ENCODE measurements at regions not wholly inside any gene's neighbourhood (a gene's known extent, or its start where the extent isn't known, plus 50 kb on each side); places are given as distances from the start of the nearest gene placed in this dataset.

DNA sequence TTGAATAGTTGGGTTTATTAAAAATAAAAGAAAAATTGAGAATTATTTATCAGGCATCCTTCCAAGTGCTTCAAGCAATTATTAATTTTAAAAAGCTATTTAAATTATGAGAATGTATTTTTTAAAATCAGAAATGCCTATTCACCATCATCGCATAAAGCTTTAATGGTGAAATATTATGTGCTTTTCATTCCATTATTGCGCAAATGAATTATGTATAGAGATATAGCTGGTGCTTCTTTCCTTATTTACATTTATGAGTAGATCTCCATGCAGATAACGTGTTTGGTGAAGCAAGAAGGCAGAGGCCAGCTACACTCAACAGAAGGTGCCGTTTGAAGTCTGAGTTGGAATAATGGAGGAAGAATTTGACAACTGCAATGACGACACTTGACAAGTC, 549.1 kb upstream of the DPP6 start:
- TF ChIP-seq EZH2 (IDR thresholded peaks at IDR 0.05; ENCODE audit: borderline replicate concordance, low read depth, low read length, poor library complexity, severe bottlenecking), result no peak
- TF ChIP-seq, protein P1, sequence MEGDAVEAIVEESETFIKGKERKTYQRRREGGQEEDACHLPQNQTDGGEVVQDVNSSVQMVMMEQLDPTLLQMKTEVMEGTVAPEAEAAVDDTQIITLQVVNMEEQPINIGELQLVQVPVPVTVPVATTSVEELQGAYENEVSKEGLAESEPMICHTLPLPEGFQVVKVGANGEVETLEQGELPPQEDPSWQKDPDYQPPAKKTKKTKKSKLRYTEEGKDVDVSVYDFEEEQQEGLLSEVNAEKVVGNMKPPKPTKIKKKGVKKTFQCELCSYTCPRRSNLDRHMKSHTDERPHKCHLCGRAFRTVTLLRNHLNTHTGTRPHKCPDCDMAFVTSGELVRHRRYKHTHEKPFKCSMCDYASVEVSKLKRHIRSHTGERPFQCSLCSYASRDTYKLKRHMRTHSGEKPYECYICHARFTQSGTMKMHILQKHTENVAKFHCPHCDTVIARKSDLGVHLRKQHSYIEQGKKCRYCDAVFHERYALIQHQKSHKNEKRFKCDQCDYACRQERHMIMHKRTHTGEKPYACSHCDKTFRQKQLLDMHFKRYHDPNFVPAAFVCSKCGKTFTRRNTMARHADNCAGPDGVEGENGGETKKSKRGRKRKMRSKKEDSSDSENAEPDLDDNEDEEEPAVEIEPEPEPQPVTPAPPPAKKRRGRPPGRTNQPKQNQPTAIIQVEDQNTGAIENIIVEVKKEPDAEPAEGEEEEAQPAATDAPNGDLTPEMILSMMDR (conservative IDR thresholded peaks at IDR 0.05; ENCODE audit: low read depth, low read length), result no peak
- H3K27ac ChIP-seq (ENCODE audit: low read depth, low read length, poor library complexity, severe bottlenecking), result no peak overlapping the region
- H3K9me3 ChIP-seq (ENCODE audit: low read depth, low read length, poor library complexity, severe bottlenecking), result peaks cover 9% of the 10 kb centered on the region
- intact Hi-C loops (cut with micrococcal nuclease; ENCODE audit: unreplicated experiment), result no loop called here
- no peaks in the 10 kb centered on the region for H3K27me3 ChIP-seq (replicated peaks; ENCODE audit: insufficient read depth, low read depth, low read length, poor library complexity)
- no peak overlapping the region for H3K4me3 ChIP-seq (ENCODE audit: low read depth, low read length, poor library complexity, severe bottlenecking)
- DNase-seq (ENCODE audit: low spot score), result no peak
- ChIA-PET POLR2A (ENCODE audit: low non-redundant PET) (no interaction called here), CTCF (no interaction called here)
- H3K4me1 ChIP-seq (ENCODE audit: insufficient read depth, low read length, poor library complexity, severe bottlenecking), result no peaks in the 10 kb centered on the region
- no peaks in the 10 kb centered on the region for H3K36me3 ChIP-seq (ENCODE audit: insufficient read depth, low read length, poor library complexity, severe bottlenecking)
- BruUV-seq (replicated peaks), result no TSS peak

DNA sequence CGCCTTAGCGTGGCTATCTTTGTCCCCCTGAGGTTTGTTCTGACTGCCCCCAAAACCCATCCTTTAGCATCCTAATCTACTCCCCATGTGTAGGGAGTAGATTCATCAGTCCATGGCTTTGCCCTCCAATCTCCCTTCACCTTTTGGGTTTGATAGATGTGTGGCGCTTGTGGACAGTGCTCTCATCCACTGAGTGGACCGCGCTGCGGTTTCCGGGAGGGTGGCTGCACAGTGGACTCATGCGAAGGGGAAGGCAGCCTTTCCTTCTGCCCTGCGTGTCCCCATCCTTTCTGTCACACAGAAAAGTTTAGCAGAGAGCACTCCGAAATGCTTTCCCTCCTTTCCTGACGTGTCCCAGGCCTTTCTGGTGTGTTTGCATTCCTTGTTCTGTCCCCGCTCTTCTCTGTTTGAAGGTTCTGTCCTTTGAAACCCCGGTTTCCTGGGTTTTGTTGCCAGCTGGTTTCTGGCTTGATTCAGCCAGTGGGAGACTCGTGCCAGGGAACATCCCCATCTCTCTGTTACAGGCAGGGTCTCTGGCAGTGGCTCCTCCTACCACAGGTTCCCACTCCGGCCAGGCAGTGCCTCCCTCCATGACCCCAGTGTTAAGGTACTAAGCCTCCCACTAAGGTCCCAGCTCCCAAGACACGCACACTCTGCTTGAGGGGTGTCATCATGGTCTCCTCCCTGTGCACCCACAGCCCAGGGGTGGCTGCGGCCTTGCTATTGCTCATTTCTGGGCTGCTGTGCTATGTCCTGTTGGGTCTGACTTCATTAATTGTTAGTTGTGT, 547.7 kb upstream of the DPP6 start:
- no peak for DNase-seq (ENCODE audit: low spot score)
- peaks cover 12% of the 10 kb centered on the region for H3K9me3 ChIP-seq (ENCODE audit: low read depth, low read length, poor library complexity, severe bottlenecking)
- H3K27me3 ChIP-seq (replicated peaks; ENCODE audit: insufficient read depth, low read depth, low read length, poor library complexity), result no peaks in the 10 kb centered on the region
- intact Hi-C loops (cut with micrococcal nuclease; ENCODE audit: unreplicated experiment), result no loop called here
- H3K36me3 ChIP-seq (ENCODE audit: insufficient read depth, low read length, poor library complexity, severe bottlenecking), result no peaks in the 10 kb centered on the region
- H3K27ac ChIP-seq (ENCODE audit: low read depth, low read length, poor library complexity, severe bottlenecking), result no peak overlapping the region
- no TSS peak for BruUV-seq (replicated peaks)
- no peak overlapping the region for H3K4me3 ChIP-seq (ENCODE audit: low read depth, low read length, poor library complexity, severe bottlenecking)
- CTCF ChIA-PET, result no interaction called here
- TF ChIP-seq EZH2 (IDR thresholded peaks at IDR 0.05; ENCODE audit: borderline replicate concordance, low read depth, low read length, poor library complexity, severe bottlenecking), result no peak
- TF ChIP-seq, protein P1 (conservative IDR thresholded peaks at IDR 0.05; ENCODE audit: low read depth, low read length), result no peak
- H3K4me1 ChIP-seq (ENCODE audit: insufficient read depth, low read length, poor library complexity, severe bottlenecking), result no peaks in the 10 kb centered on the region
- POLR2A ChIA-PET (ENCODE audit: low non-redundant PET), result no interaction called here

DNA sequence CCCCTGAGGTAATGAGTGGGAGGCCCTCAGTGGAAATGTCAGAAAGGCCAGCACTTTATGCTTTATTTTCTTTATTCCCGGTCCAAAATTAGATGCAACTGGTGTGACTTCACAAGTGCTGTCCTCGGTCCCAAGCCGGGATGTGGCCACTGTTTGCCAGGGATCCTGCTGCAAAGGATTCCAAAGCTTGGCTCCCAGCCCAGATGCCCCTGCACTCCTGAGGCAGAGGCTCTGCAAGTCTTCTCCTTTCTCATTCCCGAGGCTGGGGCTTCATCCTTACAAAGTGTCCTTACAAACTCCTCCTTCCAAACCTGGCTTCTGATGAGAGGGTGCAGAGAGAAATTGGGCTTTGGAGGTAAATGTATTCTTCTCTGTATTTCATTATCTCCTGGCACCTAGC, 544.3 kb upstream of the DPP6 start:
- Histone ChIP-seq H3K36me3 (ENCODE audit: insufficient read depth, low read length, poor library complexity, severe bottlenecking) (no peaks in the 10 kb centered on the region), H3K9me3 (ENCODE audit: low read depth, low read length, poor library complexity, severe bottlenecking) (peaks cover 16% of the 10 kb centered on the region), H3K4me1 (ENCODE audit: insufficient read depth, low read length, poor library complexity, severe bottlenecking) (no peaks in the 10 kb centered on the region), H3K27me3 (replicated peaks; ENCODE audit: insufficient read depth, low read depth, low read length, poor library complexity) (no peaks in the 10 kb centered on the region), H3K27ac (ENCODE audit: low read depth, low read length, poor library complexity, severe bottlenecking) (no peak overlapping the region), H3K4me3 (ENCODE audit: low read depth, low read length, poor library complexity, severe bottlenecking) (no peak overlapping the region)
- BruUV-seq (replicated peaks), result no TSS peak
- ChIA-PET CTCF (no interaction called here), POLR2A (ENCODE audit: low non-redundant PET) (no interaction called here)
- TF ChIP-seq EZH2 (IDR thresholded peaks at IDR 0.05; ENCODE audit: borderline replicate concordance, low read depth, low read length, poor library complexity, severe bottlenecking), result no peak
- TF ChIP-seq, protein P1 (conservative IDR thresholded peaks at IDR 0.05; ENCODE audit: low read depth, low read length), result no peak
- intact Hi-C loops (cut with micrococcal nuclease; ENCODE audit: unreplicated experiment), result no loop called here
- no peak for DNase-seq (ENCODE audit: low spot score)

All from A673 (cell line).